ENCODE measurements at regions not wholly inside any gene's neighbourhood (a gene's known extent, or its start where the extent isn't known, plus 50 kb on each side); places are given as distances from the start of the nearest gene placed in this dataset.
"Not testable (repeated sequence)": the region's sequence is repeated elsewhere in the genome, so short reads cannot be mapped to it uniquely, and the experiment has no call there.

DNA sequence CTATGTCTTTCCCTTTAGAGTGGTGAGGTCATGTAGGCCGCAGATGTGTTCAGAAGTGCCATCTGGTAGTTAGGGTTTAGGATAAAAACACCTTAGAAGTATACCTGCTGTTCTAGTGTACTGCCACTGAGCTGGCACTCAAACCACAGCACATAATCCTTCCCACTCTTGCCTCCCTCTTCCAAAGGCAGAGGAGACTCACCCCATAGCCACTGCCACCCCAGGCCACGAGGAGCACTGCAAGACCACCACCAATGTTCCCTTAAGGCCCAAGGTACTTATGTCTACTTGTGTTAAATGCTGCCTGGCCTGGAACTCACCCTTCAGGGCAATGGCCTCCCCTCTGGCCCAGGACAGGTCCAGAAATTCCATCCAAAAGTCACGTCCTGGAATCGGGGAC is 379.5 kb upstream of the EDIL3 start:
- no peak overlapping the region for H3K4me3 ChIP-seq
- TF ChIP-seq, protein P1, sequence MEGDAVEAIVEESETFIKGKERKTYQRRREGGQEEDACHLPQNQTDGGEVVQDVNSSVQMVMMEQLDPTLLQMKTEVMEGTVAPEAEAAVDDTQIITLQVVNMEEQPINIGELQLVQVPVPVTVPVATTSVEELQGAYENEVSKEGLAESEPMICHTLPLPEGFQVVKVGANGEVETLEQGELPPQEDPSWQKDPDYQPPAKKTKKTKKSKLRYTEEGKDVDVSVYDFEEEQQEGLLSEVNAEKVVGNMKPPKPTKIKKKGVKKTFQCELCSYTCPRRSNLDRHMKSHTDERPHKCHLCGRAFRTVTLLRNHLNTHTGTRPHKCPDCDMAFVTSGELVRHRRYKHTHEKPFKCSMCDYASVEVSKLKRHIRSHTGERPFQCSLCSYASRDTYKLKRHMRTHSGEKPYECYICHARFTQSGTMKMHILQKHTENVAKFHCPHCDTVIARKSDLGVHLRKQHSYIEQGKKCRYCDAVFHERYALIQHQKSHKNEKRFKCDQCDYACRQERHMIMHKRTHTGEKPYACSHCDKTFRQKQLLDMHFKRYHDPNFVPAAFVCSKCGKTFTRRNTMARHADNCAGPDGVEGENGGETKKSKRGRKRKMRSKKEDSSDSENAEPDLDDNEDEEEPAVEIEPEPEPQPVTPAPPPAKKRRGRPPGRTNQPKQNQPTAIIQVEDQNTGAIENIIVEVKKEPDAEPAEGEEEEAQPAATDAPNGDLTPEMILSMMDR (IDR thresholded peaks at IDR 0.05; ENCODE audit: low read depth, low read length) = no peak
- no peak overlapping the region for H3K27ac ChIP-seq

GRCh38 chr5:84758008-84758407 is 373.3 kb upstream of the EDIL3 start:
- TF ChIP-seq, protein P1 (IDR thresholded peaks at IDR 0.05; ENCODE audit: low read depth, low read length) = no peak
- H3K4me1 ChIP-seq (ENCODE audit: low read depth) = no peaks in the 10 kb centered on the region
- H3K4me3 ChIP-seq = no peak overlapping the region
- H3K27me3 ChIP-seq = no peaks in the 10 kb centered on the region
- no peak for DNase-seq (ENCODE audit: low read depth in 1 of 2, low spot score in 1 of 2)
- H3K9me3 ChIP-seq (ENCODE audit: low read depth) = no peaks in the 10 kb centered on the region
- no peak overlapping the region for H3K27ac ChIP-seq
- no peaks in the 10 kb centered on the region for H3K36me3 ChIP-seq

More for the DNA sequence above, 379.5 kb upstream of the EDIL3 start:
- H3K36me3 ChIP-seq = no peaks in the 10 kb centered on the region
- no peaks in the 10 kb centered on the region for H3K9me3 ChIP-seq (ENCODE audit: low read depth)
- H3K4me1 ChIP-seq (ENCODE audit: low read depth) = peaks cover 5% of the 10 kb centered on the region
- DNase-seq (ENCODE audit: low read depth in 1 of 2, low spot score in 1 of 2) = no peak
- no peaks in the 10 kb centered on the region for H3K27me3 ChIP-seq

DNA sequence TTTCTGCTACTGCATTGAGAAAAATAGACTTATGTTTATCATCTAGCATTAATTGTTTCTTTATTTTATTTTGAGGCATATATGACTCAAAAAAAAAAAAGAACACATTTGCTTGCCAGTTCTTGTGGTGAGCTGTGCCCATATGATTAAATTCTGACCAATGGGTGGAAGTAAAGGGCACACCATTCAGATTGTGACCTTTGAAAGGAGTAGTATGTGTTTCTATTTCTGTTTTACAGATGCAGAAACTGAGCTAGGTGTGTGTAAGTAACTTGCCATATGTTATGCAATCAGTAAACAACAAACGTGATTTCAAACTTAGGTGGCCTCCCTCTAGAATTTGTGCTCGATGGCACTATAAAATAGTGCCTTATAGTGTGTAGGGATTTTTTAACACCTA is 368.1 kb upstream of the EDIL3 start:
- TF ChIP-seq, protein P1 (IDR thresholded peaks at IDR 0.05; ENCODE audit: low read depth, low read length) = no peak
- no peaks in the 10 kb centered on the region for H3K9me3 ChIP-seq (ENCODE audit: low read depth)

DNA sequence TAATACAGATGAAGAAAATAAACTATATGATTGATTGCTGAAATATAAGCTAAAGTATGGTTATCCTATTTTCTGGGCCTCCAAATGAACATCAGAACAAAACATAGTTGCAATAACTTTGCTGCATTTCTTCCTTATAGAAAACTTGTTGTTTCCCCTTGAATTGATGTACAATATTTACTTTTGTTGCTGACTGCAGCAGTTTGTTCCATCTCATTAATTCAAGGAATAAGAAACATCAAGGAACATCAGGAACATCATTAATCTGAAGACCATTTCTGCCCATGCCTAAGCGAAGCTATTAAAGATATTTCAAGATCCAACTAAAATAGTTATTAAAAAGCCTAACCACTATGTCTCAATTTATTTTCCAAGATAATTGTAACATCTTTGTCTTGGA is 363.6 kb upstream of the EDIL3 start:
- H3K27ac ChIP-seq = no peak overlapping the region
- H3K27me3 ChIP-seq = no peaks in the 10 kb centered on the region
- H3K36me3 ChIP-seq = no peaks in the 10 kb centered on the region
- H3K9me3 ChIP-seq (ENCODE audit: low read depth) = no peaks in the 10 kb centered on the region
- TF ChIP-seq, protein P1 (IDR thresholded peaks at IDR 0.05; ENCODE audit: low read depth, low read length) = no peak
- H3K4me3 ChIP-seq = no peak overlapping the region
- DNase-seq (ENCODE audit: low read depth in 1 of 2, low spot score in 1 of 2) = no peak
- no peaks in the 10 kb centered on the region for H3K4me1 ChIP-seq (ENCODE audit: low read depth)

More for the DNA sequence above, 368.1 kb upstream of the EDIL3 start:
- DNase-seq (ENCODE audit: low read depth in 1 of 2, low spot score in 1 of 2) = no peak
- Histone ChIP-seq H3K27ac (no peak overlapping the region), H3K4me3 (no peak overlapping the region), H3K4me1 (ENCODE audit: low read depth) (no peaks in the 10 kb centered on the region), H3K36me3 (no peaks in the 10 kb centered on the region), H3K27me3 (no peaks in the 10 kb centered on the region)

DNA sequence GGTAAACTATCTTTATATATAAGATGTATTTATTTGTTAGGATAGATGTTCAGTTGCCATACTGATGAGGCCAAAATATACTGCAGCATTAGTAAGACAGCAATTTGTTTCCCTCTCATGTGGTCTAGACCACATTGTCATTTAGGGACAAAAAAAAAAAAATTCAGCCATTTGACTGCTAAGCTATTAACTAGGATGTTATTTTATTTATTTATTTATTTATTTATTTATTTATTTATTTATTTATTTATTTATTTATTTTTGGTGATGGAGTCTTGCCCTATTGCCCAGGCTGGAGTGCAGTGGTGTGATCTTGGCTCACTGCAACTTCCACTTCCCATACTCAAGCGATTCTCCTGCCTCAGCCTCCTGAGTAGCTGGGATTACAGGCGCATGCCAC is 361.6 kb upstream of the EDIL3 start:
- H3K27me3 ChIP-seq = not testable (repeated sequence)

GRCh38 chr5:84741056-84741455 is 356.4 kb upstream of the EDIL3 start:
- Histone ChIP-seq H3K27ac (no peak overlapping the region), H3K36me3 (no peaks in the 10 kb centered on the region), H3K27me3 (no peaks in the 10 kb centered on the region), H3K4me3 (no peak overlapping the region), H3K9me3 (ENCODE audit: low read depth) (no peaks in the 10 kb centered on the region), H3K4me1 (ENCODE audit: low read depth) (no peaks in the 10 kb centered on the region)
- TF ChIP-seq, protein P1 (IDR thresholded peaks at IDR 0.05; ENCODE audit: low read depth, low read length) = no peak
- DNase-seq (ENCODE audit: low read depth in 1 of 2, low spot score in 1 of 2) = no peak

More for the DNA sequence above, 361.6 kb upstream of the EDIL3 start:
- H3K4me3 ChIP-seq; H3K27ac ChIP-seq; H3K36me3 ChIP-seq; H3K4me1 ChIP-seq (ENCODE audit: low read depth); H3K9me3 ChIP-seq (ENCODE audit: low read depth); DNase-seq (ENCODE audit: low read depth in 1 of 2, low spot score in 1 of 2): not testable (repeated sequence)

Measured in cardiac muscle cell (in vitro differentiated cells and primary cell).